GM19328 (cell line): ENCODE measurements at regions not wholly inside any gene's neighbourhood (a gene's known extent, or its start where the extent isn't known, plus 50 kb on each side); places are given as distances from the start of the nearest gene placed in this dataset.

Experiments used
- ATAC-seq: cut with Tn5 transposase; IDR thresholded peaks from one replicate; pipeline ENCODE4 v1.9.1; 2021; ENCODE audit warnings: mild to moderate bottlenecking, moderate library complexity; ENCODE audit not compliant: unreplicated experiment

DNA sequence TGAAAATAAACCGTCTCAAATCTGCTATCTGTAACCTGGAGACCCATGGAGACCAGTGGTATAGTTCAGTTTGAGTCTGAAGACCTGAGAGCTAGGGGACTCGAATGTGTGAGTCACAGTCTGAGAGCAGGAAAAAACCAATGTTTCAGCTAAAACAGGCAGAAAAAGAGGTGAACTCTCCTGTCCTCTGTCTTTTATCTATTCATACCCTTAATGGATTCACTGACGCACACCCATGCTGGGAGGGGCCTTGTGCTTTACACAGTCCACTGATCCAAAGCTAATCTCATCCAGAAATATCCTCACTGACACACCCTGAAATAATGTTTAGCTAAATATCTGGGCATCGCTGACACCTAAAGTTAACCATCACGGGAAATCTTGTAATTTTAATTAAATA lies 297.9 kb downstream of the GPM6A start:
- ATAC-seq: no peak

DNA sequence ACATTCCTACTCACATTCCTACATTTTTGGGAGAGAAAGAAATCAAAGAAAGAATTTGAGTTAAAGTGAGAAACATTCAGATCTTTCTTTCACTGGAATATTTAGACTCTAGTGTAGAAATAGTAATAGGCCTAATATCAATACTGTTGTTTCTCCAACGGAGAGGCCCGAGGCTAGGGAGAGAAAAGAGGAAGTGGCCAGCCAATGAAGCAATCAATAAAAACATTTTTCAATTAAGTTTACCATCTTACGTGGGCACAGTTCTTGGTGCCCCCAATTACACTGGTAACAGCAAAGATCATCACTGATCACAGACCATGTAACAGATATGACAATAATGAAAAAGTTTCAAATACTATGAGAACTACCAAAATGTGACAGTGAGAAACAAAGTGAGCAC lies 281.4 kb downstream of the GPM6A start:
- ATAC-seq: no peak

DNA sequence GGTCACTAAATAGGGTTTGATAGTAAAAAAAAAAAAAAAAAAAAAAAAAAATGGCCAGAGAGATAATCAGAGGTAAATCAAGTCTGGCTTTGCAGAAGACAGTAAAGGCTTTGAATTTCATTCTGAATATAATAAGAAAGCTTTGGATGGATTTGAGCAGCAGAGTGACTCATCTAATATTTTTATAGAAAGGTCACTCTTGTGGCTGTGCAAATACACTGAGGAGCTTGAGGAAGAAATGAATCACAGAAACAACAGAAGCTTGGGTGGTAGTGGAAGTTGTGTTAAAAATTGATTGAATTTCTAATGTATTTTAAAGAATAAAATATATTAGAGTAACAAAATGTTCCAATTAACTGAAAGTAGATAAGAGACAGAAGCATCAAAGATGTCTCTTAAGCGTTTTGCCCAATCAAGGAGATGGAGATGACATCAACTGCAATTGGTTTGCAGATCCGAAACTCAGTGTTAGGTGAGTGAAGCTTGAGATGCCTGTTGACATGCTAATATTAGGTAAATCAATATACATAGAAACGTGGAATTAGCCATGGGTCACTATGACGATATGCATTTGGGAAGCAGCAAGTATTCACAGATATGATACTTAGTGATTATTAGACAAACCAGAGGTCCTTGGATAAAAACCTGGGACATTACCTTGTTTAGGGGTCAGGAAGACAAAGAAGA lies 280.5 kb downstream of the GPM6A start:
- no peak for ATAC-seq

GRCh38 chr4:175536852-175537453 lies 275.1 kb downstream of the GPM6A start:
- peak; percentile 67 for ATAC-seq

GRCh38 chr4:175539498-175539897 lies 272.6 kb downstream of the GPM6A start:
- ATAC-seq: no peak

GRCh38 chr4:175540151-175540550 lies 271.9 kb downstream of the GPM6A start:
- no peak for ATAC-seq

- ATAC-seq: no peak
These were observed 271.3 kb downstream of the GPM6A start for GRCh38 chr4:175540732-175541131.

GRCh38 chr4:175542786-175543185 lies 269.3 kb downstream of the GPM6A start:
- ATAC-seq: no peak

- no peak for ATAC-seq
These were observed 252.9 kb downstream of the GPM6A start for GRCh38 chr4:175559126-175559525.

GRCh38 chr4:175559526-175559925 lies 252.5 kb downstream of the GPM6A start:
- no peak for ATAC-seq

- no peak for ATAC-seq
These were observed 251.5 kb downstream of the GPM6A start for GRCh38 chr4:175560604-175561003.

- ATAC-seq: no peak
These were observed 250.4 kb downstream of the GPM6A start for GRCh38 chr4:175561696-175562095.

DNA sequence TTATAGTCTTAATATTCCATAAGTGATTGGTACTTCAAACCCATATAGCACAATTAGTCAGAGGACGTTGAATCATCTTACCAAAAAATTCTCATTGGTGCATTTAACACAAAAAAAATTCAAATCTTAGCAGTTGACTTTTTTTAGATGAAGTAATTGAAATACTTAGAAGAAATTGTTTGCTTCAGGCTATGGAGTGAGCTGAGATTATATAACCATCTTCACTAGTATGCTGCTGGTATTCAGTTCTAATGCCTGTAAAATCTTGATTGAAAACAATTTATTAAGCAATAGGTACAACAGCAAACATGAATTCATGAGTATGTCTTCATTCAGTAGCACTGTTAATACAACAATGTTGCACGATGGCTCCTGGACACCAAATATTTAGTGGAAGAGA lies 250.0 kb downstream of the GPM6A start:
- no peak for ATAC-seq

DNA sequence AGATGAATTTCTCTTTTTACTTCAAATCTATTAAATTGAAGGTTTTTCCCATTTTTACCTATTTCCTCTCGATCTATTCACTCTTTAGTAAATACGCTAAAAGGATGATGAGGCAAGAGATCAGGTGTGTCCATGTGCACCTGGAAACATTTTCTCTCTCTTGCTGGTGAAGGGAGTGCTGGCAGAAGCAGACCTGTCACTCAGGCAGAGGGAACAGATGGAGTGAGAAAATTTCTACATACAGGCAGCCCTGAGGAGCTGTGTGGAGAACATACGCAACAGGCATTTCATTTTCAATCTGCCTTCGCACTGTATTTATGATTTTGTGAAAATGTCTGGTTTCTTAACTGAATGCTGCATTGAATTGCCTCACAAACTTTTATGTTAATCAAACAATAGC lies 249.5 kb downstream of the GPM6A start:
- ATAC-seq: no peak
